ENCODE measurements at regions not wholly inside any gene's neighbourhood (a gene's known extent, or its start where the extent isn't known, plus 50 kb on each side); places are given as distances from the start of the nearest gene placed in this dataset.

DNA sequence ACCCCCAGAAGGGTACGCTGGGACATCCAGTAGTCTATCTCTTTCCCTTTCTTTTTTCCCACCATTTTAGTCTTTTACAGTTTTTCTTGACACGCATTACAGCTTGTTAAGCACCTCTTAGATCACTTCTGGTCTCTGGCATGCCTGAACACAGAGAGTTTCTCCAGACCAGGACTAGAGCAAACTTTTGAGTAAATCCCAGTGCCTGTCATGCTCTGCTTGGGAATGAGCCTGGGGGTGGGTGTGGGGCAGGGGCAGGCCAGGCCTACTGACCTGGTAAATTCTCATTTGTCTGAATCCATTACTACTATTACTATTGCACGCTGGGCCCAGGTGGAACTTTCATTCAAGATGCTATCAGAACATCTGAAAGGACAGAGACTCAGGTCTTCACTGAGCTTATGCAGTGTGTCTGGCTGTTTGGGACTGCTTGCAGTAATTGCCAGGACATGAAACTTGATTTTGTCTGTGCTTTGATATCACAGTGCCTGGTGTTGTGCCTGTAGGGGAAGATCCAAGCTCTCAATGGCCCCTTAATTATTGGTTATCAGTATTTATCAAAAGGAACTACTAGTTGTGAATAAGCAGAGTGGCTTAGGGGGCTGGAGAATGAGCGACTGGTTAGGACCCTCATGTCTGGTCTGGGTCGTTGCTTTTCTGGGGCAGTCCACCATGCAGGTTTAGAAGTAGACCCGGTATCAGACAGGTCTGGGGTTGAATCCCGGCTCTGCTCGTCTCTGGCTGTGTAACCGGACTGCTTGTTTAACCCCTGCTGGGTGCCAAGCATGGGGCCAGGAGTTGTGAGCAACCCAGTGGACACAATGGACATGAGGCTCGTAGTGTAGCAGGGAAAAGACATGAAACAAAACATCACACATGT is 196.1 kb upstream of the TLE3 start:
- WGBS, 4 donors, result 92 to 96% (median 93%) methylated on average over 10 of the region's 10 CpGs
- Histone ChIP-seq H3K36me3 (replicated peaks in 1 of 2) (no peaks in the 10 kb centered on the region), H3K27me3 (no peaks in the 10 kb centered on the region), H3K9me3 (replicated peaks in 1 of 3) (no peaks in the 10 kb centered on the region), H3K27ac (no peak overlapping the region), H3K4me1 (replicated peaks in 1 of 2) (peaks cover 0 to 8% of the 10 kb centered on the region in 2 donors), H3K4me3 (no peak overlapping the region)
- intact Hi-C loops (cut with DNase I), result no loop called here
- no peak for DNase-seq
- TF ChIP-seq POLR2A (IDR thresholded peaks at IDR 0.05) (no peak), CTCF (IDR thresholded peaks at IDR 0.05) (no peak)

DNA sequence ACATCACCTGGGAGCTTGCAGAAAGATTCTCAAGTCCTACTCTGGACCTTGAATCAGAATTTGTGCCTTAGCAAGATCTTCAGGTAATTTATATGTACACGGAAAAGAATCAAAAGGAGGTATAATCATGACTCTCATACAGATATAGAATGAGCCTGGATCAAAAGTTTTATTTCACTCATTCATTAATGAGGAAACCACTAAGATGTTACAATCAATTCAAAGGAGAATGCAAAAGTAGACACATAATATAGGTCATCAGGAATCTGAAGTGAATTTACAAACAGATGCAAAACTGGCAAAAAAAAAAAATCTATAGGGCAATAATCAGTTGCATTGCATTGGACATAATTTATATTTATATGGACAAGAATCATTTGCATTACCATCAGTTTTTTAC is 195.4 kb upstream of the TLE3 start:
- H3K4me1 ChIP-seq (replicated peaks in 1 of 2), result peaks cover 0 to 8% of the 10 kb centered on the region in 2 donors
- H3K36me3 ChIP-seq (replicated peaks in 1 of 2), result no peaks in the 10 kb centered on the region
- intact Hi-C loops (cut with DNase I), result no loop called here
- TF ChIP-seq CTCF (IDR thresholded peaks at IDR 0.05), result no peak
- no peak for TF ChIP-seq POLR2A (IDR thresholded peaks at IDR 0.05)
- WGBS, 4 donors, result 70 to 95% (median 83%) methylated on average over 1 of the region's 1 CpG
- no peak overlapping the region for H3K4me3 ChIP-seq
- no peak for DNase-seq
- no peaks in the 10 kb centered on the region for H3K9me3 ChIP-seq (replicated peaks in 1 of 3)
- no peak overlapping the region for H3K27ac ChIP-seq
- no peaks in the 10 kb centered on the region for H3K27me3 ChIP-seq

DNA sequence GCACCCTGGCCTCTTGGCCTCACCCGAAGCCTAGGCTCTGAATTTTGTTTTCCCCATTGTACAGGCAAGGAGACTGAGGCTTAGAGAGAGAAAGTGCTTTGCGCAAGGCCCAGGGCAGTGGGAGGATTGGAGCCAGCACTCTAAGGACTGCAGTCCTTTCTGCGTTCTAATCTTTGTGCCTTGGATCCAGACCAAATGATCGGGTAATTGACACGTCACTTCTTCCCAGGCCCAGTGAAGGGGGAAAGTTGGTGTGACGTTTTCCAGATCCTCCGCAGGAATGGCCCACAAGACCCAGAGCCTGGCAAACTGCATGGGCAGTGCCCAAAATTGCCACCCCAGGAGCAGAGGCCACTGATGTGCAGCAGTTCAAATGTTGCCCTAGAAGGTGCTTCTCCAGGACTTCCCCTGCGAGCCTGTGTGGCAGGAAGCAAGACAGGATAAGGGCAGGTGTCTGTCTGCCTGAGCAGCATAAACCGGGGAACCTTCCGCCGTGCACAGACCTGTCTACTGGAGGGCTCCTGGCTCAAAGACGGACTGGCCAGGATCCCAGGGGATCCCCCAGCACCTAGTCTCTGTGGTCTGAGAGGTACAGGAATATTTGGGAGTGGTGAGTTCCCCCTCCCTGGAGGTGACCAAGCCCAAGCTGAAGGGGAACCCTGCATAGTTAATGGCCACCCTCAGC is 194.5 kb upstream of the TLE3 start:
- TF ChIP-seq CTCF (IDR thresholded peaks at IDR 0.05) (no peak), POLR2A (IDR thresholded peaks at IDR 0.05) (no peak)
- intact Hi-C loops (cut with DNase I), result no loop called here
- Histone ChIP-seq H3K27ac (no peak overlapping the region), H3K36me3 (replicated peaks in 1 of 2) (no peaks in the 10 kb centered on the region), H3K27me3 (no peaks in the 10 kb centered on the region), H3K4me1 (replicated peaks in 1 of 2) (peaks cover 0 to 8% of the 10 kb centered on the region in 2 donors), H3K9me3 (replicated peaks in 1 of 3) (no peaks in the 10 kb centered on the region), H3K4me3 (no peak overlapping the region)
- WGBS, 4 donors, result 73 to 93% (median 87%) methylated on average over 7 to 12 of the region's 12 CpGs
- no peak for DNase-seq

- intact Hi-C loops (cut with DNase I), result no loop called here
- H3K9me3 ChIP-seq (replicated peaks in 1 of 3), result no peaks in the 10 kb centered on the region
- H3K36me3 ChIP-seq (replicated peaks in 1 of 2), result no peaks in the 10 kb centered on the region
- peaks cover 0 to 8% of the 10 kb centered on the region in 2 donors for H3K4me1 ChIP-seq (replicated peaks in 1 of 2)
- no peak overlapping the region for H3K4me3 ChIP-seq
- DNase-seq, result no peak
- WGBS, 4 donors, result 85 to 94% (median 89%) methylated on average over 10 of the region's 10 CpGs
- H3K27me3 ChIP-seq, result no peaks in the 10 kb centered on the region
- no peak for TF ChIP-seq POLR2A (IDR thresholded peaks at IDR 0.05)
- no peak for TF ChIP-seq CTCF (IDR thresholded peaks at IDR 0.05)
- no peak overlapping the region for H3K27ac ChIP-seq
These were observed 193.8 kb upstream of the TLE3 start for GRCh38 chr15:70291305-70292075.
